T-helper 1 cell treated with Interleukin-12 subunit alpha and Interleukin-12 subunit beta and Interleukin-4 antibody, amounts not matched to agents 30 μg/mL and 1 μg/mL, for 36 hours (primary cell): ENCODE measurements at regions not wholly inside any gene's neighbourhood (a gene's known extent, or its start where the extent isn't known, plus 50 kb on each side); places are given as distances from the start of the nearest gene placed in this dataset.

ENCODE experiments used
- H3K27ac Mint-ChIP-seq: one replicate; pipeline ENCODE4 v1.8.0; 2021; ENCODE audit warnings: mild to moderate bottlenecking, mixed read lengths
- H3K27me3 Mint-ChIP-seq: one replicate; pipeline ENCODE4 v1.8.0; 2021; ENCODE audit warnings: low read depth, mixed read lengths
- H3K36me3 Mint-ChIP-seq: one replicate; pipeline ENCODE4 v1.8.0; 2021; ENCODE audit warnings: low read depth, mixed read lengths
- H3K4me1 Mint-ChIP-seq: one replicate; pipeline ENCODE4 v1.8.0; 2021; ENCODE audit warnings: low read depth, mixed read lengths
- H3K4me3 Mint-ChIP-seq: one replicate; pipeline ENCODE4 v1.8.0; 2021; ENCODE audit warnings: mild to moderate bottlenecking, moderate library complexity, mixed read lengths
- H3K9me3 Mint-ChIP-seq: one replicate; pipeline ENCODE4 v1.8.0; 2021; ENCODE audit warnings: mixed read lengths

DNA sequence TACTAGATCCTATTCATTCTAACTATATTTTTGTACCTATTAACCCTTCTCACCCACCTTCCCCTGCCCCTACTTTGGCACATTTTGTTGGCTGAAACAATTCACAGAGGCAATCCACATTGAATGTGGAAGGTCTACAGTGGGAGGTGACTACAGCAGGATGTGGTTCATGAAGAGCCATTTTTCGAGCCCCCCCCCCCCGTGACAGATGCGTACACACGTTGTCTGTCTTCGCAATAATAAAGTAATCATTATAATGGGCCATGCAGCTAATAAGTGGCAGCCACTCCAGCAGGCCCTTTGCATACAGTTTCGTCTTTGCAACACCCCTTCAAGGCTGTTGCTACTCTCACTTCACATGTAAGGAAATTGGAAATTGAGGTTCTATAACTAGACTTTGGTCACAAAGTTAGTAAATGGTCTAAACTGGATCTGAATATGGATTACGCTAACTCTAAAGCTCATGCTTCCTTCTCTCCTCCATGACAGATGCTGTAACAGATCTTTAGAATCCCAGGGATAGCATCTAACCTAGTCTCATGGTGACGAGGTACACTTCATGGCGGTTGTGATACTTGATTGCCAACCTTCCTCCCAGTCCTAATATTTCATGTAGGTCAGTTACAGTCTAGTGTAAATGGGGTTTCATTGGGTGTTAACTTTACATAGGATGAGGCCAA is 176.8 kb downstream of the MYCN start:
- Mint-ChIP-seq H3K27me3 (no peaks in the 10 kb centered on the region), H3K36me3 (no peaks in the 10 kb centered on the region), H3K4me1 (no peaks in the 10 kb centered on the region), H3K27ac (no peak overlapping the region), H3K9me3 (no peaks in the 10 kb centered on the region), H3K4me3 (no peak overlapping the region)

DNA sequence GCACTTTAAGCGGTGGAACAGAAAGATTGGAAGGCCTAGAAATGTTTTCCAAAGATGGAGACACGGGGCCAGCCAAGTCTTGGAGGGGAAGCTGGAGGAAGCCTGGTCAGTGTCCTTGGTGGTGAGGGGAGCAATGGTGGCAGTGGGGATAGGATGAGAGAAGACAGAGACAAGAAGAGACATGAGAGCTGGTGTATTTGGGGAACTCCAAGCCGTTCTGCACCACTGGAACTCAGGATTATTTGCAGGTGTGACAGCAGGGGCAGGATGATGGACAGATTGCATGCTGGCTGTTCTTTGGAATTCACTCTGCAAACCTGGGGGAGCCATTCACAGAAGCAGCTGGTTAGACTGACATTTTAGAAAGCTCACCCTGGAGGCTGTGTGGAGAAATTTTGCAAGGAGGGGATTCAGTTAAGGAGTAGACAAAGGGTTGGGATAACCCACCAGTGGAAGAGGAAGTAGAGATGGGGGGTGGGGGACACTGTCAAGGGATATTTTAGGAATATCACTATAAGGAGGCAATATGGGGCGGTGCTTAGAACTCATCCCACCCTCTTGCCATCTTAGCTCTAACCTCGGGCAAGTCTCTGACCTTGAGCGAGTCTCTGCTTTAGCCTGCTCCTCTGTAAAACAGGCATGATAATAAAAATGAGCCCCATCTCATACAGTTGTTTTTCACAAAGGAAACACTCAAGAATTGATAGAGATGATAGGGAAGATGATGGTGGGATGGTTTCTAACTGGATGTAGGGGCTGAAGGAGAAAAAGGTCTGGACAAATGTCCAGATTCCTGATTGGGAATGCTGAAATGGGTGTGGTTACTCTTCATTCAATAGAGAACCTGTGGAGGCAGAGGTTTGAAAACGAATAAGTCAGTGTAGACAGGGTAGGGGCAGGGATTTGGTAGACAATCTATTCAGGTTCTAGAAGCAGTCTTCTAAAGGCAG is 175.8 kb downstream of the MYCN start:
- Mint-ChIP-seq H3K9me3 (no peaks in the 10 kb centered on the region), H3K36me3 (no peaks in the 10 kb centered on the region), H3K27me3 (no peaks in the 10 kb centered on the region), H3K27ac (no peak overlapping the region), H3K4me3 (no peak overlapping the region), H3K4me1 (no peaks in the 10 kb centered on the region)

DNA sequence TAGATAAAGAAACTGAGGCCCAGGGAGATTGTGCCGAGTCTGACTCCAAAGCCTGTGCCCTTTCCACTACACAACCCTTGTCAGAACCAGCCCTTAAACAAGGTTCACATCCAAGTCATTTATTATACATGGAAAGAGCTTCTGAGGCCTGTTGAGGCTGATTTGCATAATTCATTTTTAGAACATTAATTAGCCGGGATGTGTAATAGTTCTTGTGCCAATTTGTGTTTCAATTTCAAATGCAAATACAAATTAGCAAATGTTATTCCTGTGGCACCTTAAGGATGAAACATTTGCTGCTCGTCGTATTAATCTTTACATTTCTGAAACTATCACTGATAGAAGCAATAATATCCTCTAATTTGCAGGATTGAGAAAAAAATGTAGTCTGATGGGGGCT is 174.9 kb downstream of the MYCN start:
- Mint-ChIP-seq H3K27me3 (no peaks in the 10 kb centered on the region), H3K9me3 (no peaks in the 10 kb centered on the region), H3K4me1 (no peaks in the 10 kb centered on the region), H3K36me3 (no peaks in the 10 kb centered on the region), H3K4me3 (no peak overlapping the region), H3K27ac (no peak overlapping the region)

DNA sequence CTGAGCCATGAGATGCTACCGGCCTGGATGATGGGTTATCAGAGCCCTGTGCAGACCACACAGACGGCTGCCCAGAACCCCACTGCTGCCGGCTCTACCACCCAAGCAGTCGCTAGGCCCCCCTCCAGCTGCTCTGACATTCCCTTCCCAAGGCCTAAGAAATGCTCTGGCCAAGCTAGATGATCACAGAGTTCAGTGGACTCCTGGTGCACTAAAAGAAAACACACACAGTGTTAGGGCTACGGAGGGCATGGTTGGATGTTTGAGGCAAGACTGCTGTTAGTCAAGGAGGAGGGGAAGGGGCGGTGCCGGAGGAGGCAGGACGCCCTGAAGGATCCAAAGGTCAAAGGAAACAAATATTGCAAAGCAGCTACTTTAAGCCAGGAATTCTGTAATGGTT is 174.5 kb downstream of the MYCN start:
- Mint-ChIP-seq H3K9me3 (no peaks in the 10 kb centered on the region), H3K27ac (no peak overlapping the region), H3K27me3 (no peaks in the 10 kb centered on the region), H3K4me1 (no peaks in the 10 kb centered on the region), H3K36me3 (no peaks in the 10 kb centered on the region), H3K4me3 (no peak overlapping the region)

DNA sequence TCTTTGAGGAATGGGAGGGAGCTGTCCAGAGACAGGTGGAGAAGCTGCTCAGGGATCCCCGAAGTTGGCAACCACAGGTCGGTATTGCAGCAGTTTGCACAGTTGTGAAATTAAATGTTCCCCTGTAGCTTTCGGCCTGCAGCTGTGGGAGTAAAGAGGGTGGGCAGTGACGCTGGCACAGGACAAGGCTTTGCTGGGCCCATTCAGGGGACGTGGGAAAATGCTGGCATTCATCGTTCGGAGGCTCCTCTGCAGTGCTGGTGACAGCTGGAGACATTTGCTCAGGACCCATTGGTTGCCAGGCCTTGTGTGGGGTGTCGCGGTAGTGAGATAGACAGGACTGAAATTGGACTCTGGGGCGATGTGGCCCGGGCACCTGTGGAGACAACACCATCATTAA is 173.7 kb downstream of the MYCN start:
- Mint-ChIP-seq H3K4me3 (no peak overlapping the region), H3K27me3 (no peaks in the 10 kb centered on the region), H3K4me1 (no peaks in the 10 kb centered on the region), H3K27ac (no peak overlapping the region), H3K36me3 (no peaks in the 10 kb centered on the region), H3K9me3 (no peaks in the 10 kb centered on the region)

DNA sequence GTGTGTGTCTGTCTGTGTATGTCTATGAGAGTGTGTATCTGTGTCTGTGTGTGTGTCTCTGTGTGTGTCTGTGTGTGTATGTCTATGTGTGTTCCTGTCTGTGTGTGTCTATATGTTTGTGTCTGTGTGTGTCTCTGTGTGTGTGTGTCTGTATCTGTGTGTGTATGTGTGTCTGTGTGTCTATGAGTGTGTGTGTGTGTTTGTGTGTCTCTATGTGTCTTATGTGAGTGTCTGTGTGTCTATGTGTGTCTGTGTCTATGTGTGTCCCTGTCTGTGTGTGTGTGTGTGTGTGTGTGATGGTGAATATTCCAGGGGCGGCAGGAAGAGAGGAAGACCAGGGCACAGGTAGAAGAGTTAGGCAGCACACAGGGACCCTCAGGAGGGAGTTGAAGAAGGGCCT is 173.2 kb downstream of the MYCN start:
- no peaks in the 10 kb centered on the region for H3K9me3 Mint-ChIP-seq
- no peaks in the 10 kb centered on the region for H3K4me1 Mint-ChIP-seq
- no peaks in the 10 kb centered on the region for H3K27me3 Mint-ChIP-seq
- no peak overlapping the region for H3K4me3 Mint-ChIP-seq
- H3K36me3 Mint-ChIP-seq: no peaks in the 10 kb centered on the region
- no peak overlapping the region for H3K27ac Mint-ChIP-seq

DNA sequence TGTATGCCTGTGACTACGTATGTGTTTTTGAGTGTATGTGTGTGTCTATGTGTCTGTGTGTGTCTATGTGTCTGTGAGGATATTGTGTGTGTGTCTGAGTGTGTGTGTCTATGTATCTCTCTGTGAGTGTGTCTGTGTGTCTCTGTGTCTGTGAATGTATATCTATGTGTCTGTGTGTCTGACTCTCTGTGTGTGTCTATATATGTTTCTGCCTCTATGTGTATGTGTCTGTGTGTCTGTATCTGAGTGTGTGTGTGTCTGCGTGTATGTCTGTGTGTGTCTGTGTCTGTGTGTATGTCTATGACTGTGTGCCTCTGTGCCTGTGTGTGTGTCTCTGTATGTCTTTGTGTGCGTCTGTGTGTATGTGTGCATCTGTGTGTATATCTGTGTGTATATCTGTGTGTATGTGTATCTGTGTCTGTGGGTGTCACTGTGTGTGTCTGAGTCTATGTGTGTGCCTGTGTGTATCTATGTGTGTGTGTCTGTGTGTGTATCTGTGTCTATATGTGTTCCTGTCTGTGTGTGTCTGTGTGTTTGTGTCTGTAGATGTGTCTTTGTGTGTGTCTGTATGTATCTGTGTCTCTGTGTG is 172.7 kb downstream of the MYCN start:
- Mint-ChIP-seq H3K4me1 (no peaks in the 10 kb centered on the region), H3K9me3 (no peaks in the 10 kb centered on the region), H3K27ac (no peak overlapping the region), H3K27me3 (no peaks in the 10 kb centered on the region), H3K36me3 (no peaks in the 10 kb centered on the region), H3K4me3 (no peak overlapping the region)

DNA sequence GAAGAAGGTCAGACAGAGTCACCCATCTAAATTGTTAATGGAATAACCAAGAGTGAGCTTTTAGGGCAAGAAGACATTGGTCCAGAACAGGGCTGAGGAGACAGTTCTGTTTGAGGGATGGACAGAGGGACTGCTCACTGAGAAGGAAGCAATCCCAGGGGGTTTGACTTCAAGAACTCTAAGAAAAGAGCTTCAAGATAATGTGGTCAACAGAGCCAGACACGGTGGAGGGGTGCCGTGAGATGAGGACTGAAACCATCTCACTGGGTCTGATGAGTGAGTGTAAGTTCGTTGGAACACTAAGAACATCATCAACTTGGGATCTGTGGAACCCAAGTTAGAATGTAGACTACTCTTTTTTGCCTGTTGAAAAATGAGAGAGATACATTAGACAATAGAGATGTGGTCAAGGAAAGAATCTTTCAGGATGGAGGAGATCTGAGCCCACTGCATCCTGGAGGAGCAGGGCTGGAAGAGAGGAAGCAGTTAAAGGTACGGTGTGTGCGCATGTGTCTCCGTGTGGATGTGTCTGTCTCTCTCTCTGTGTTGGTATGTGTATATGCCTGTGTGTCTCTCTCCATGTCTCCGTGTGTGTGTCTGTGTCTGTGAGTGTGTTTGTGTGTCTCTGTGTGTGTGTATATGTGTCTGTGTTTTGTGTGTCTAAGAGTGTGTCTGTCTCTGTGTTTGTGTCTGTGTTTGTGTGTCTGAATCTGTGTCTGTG is 172.1 kb downstream of the MYCN start:
- Mint-ChIP-seq H3K9me3 (no peaks in the 10 kb centered on the region), H3K36me3 (no peaks in the 10 kb centered on the region), H3K4me1 (no peaks in the 10 kb centered on the region), H3K27ac (no peak overlapping the region), H3K27me3 (no peaks in the 10 kb centered on the region), H3K4me3 (no peak overlapping the region)

DNA sequence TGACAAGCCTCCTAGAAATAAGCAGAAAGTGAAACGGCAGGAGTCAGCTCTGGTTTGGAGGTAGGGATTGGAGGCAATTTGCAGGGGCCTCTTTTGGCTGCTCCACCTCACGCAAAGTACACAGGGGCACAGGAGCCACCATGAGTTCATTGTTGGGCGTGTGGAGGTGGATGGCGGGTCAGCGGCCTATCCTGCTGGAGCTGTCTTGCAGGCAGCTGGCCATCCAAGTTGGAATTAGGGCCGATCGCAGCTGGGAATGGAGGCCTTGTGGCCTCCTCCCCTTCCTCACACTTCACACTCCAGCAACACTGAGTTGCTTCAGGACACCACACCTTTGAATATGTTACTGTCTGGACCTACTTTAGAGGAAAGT is 171.5 kb downstream of the MYCN start:
- Mint-ChIP-seq H3K4me1 (no peaks in the 10 kb centered on the region), H3K27me3 (no peaks in the 10 kb centered on the region), H3K4me3 (no peak overlapping the region), H3K27ac (no peak overlapping the region), H3K36me3 (no peaks in the 10 kb centered on the region), H3K9me3 (no peaks in the 10 kb centered on the region)

DNA sequence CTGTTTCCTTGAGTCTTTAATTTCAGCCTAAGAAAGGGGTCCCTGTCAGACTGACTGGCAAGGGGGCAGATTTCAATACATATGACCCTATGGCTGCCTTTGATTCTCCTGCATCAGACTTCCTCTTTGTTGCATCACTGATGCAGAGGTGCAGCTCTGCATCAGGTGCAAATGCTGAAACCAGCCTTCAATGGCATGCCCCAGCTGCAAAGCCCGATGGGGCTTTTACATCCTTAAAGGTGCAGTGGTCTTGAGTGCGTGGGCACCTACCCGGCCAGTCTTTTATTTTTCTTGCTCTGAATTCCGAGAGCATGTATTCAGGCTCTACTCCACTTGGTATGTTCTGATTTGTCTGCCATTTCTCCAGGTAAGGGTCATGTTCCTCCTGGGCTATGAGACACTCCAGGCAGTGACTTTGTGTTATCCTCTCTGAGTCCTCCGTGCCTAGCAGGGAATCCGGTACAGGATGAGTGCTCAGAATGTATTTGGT is 169.5 kb downstream of the MYCN start:
- Mint-ChIP-seq H3K27me3 (no peaks in the 10 kb centered on the region), H3K36me3 (no peaks in the 10 kb centered on the region), H3K9me3 (no peaks in the 10 kb centered on the region), H3K4me3 (no peak overlapping the region), H3K4me1 (no peaks in the 10 kb centered on the region), H3K27ac (no peak overlapping the region)

DNA sequence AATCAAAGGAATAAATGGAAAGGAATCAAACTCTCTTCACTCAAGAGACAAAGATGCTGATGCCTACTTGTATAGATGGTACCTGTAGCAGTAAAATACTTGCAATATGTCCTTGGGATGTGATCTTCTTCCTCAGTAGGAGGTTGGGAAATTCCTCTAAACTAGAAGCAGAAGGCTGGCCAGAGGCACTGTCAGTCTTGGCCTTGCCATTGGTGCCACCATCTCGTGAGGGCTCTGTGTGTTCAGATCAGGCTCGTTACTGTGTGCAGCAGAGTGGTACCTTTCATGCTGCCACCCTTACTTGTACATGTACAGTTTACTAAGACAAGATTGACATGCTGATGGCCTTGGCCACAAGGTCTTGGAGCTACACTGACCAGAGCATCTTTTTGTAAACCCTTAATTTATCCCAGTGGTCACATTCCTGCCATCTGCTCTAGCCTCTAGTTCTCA is 169.0 kb downstream of the MYCN start:
- no peaks in the 10 kb centered on the region for H3K27me3 Mint-ChIP-seq

DNA sequence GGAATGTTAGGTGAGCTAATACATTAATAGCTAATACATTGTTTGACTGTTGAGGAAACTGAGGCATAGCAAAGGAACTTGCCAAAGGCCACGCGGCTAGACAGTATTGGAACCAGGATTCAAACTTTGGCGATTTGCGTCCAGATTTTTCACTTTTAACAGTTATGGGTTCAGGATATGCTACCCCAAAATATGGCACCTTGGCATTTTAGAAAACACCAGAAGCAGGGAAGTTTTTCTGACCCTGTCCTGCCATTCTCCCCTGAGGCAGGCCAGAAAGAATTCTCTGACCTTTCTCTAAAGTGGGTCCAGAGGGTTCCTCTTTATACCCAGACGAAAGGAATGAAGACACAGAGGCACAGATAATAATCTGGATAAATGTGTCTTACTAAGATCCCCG is 166.9 kb downstream of the MYCN start:
- Mint-ChIP-seq H3K4me3 (no peak overlapping the region), H3K27ac (no peak overlapping the region), H3K27me3 (no peaks in the 10 kb centered on the region), H3K4me1 (no peaks in the 10 kb centered on the region), H3K36me3 (no peaks in the 10 kb centered on the region), H3K9me3 (no peaks in the 10 kb centered on the region)

More for the DNA sequence above, 169.0 kb downstream of the MYCN start:
- no peaks in the 10 kb centered on the region for H3K4me1 Mint-ChIP-seq
- no peaks in the 10 kb centered on the region for H3K36me3 Mint-ChIP-seq
- H3K9me3 Mint-ChIP-seq: no peaks in the 10 kb centered on the region
- no peak overlapping the region for H3K27ac Mint-ChIP-seq
- H3K4me3 Mint-ChIP-seq: no peak overlapping the region

DNA sequence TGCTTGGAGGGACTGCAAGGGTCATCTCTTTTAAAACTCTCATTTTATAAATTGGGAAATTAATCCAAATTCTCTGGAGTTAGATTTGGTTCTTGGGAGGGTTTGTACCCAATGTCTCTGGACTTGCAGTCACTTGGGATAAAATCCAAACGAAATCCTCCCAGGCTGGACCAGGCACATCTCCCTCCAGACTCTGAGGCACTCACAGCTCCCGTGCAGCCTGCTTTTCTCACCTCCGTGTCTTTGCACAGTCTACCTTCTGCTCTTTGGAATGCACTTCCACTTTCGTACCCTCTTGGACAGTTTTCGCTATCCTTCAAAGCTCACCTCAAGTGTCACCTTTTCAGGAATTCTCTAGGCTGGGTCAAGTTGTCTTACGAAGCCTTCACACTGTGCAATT is 166.3 kb downstream of the MYCN start:
- H3K36me3 Mint-ChIP-seq: no peaks in the 10 kb centered on the region
- H3K4me1 Mint-ChIP-seq: no peaks in the 10 kb centered on the region
- H3K27me3 Mint-ChIP-seq: no peaks in the 10 kb centered on the region
- no peak overlapping the region for H3K27ac Mint-ChIP-seq
- no peaks in the 10 kb centered on the region for H3K9me3 Mint-ChIP-seq
- no peak overlapping the region for H3K4me3 Mint-ChIP-seq

DNA sequence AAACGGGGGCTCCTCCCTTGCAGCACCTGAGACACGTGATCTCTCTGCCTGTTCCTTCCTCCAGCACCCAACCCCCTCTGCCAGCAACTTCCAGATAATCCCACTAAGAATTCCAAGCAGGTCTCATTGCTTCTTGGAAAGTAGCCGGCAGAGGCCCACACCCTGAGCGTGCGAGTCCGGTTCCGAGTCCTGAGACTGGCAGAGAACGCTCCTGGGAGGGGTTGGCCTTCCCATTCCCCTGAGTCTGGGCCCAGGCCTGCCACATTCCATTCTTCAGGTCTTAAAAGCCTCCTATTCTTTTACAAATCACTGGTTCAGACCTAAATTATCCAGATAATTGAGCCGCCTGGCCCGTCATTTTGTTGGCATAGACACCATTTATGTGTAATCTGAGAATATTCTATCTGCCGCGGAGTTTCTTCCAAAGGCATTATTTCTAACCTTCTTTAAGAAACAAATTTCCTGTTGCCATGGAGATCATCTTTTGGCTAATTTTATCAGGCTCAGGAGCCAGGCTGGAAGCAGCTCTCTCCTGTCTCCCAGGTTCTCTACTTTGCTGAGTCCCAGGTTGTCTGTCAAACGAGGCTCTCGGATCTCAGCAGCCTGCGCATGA is 165.4 kb downstream of the MYCN start:
- Mint-ChIP-seq H3K27me3 (no peaks in the 10 kb centered on the region), H3K4me1 (no peaks in the 10 kb centered on the region), H3K36me3 (no peaks in the 10 kb centered on the region), H3K4me3 (no peak overlapping the region), H3K9me3 (no peaks in the 10 kb centered on the region), H3K27ac (no peak overlapping the region)
